SW480 (cell line): ENCODE measurements at regions not wholly inside any gene's neighbourhood (a gene's known extent, or its start where the extent isn't known, plus 50 kb on each side); places are given as distances from the start of the nearest gene placed in this dataset.
"Not testable (repeated sequence)": the region's sequence is repeated elsewhere in the genome, so short reads cannot be mapped to it uniquely, and the experiment has no call there.

Source experiments
- DNase-seq: peaks from one replicate; pipeline ENCODE4 v3.0.0-alpha.2; 2016; ENCODE audit warnings: low spot score

DNA sequence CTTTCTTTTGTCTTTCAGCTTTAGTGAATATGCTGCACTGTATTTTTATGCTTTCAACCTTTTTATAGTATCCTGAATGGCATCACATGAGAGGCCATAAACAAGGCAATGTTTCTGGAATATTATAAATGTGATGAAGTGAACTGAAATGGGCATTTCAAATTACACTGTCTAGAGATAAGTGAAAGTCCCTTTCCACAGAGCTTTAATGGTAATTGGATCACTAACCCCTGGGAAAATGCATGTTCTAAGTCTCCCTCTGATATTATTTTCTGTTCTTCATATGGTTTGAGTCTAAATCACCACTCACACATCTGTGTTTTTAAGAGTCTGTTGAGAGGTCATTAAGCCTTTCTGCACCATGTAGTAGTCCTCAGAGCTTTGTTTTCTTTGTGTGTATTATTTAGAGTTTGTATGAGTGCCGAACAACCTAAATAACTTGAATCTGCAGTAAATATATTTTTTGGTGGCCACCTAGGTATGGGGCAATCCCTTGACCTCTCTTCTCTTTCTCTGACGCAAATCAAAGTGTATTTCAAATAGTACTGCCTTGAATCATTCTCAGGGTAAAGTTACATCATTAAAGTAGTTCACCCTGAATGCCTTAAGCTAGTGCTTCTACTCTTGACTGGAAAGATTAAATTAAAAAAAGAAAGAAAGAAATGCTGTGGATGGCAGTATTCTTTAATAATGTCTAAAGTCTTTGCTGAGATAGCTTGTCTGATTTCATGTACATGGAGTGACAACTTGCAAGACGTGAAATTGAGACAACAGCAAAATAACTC is 1931.0 kb upstream of the CDH6 start:
- DNase-seq: no peak

- DNase-seq: no peak
Observed at GRCh38 chr5:29261213-29261612, 1932.3 kb upstream of the CDH6 start.

GRCh38 chr5:29252390-29252789 is 1941.1 kb upstream of the CDH6 start:
- no peak for DNase-seq

DNA sequence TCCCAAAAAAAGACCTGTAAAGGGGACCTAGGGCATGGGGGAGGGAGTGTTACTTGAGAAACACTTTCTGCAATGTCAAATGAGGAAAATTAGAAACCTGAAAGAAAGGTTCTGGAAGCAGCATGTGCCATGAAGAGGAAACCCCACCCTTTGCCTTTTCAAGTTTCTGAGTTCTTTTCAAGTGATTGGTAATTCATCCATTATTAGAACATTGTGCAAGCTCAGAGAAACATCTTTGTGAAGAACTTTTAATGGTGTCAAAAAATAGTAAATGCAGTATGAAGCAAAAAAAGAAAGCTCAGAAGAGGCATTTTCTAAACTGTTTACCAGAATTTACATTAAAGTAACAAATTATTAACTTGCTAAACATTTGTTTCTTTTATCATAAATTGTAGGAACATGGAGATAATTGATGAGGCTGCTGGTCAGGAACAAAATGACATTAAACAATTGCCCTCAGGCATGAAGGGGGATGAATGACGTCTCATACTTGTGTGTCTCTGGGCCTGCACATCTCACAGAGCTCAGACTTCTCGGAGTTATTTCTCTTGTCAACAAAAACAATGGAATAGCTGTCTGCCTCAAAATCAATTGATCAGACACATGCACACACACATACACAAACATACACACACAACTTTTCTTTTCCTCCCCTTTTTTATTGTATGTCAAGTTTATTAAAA is 1946.0 kb upstream of the CDH6 start:
- DNase-seq: no peak

- no peak for DNase-seq
Observed at GRCh38 chr5:29240379-29240778, 1953.1 kb upstream of the CDH6 start.

GRCh38 chr5:29239606-29240005 is 1953.9 kb upstream of the CDH6 start:
- no peak for DNase-seq

DNA sequence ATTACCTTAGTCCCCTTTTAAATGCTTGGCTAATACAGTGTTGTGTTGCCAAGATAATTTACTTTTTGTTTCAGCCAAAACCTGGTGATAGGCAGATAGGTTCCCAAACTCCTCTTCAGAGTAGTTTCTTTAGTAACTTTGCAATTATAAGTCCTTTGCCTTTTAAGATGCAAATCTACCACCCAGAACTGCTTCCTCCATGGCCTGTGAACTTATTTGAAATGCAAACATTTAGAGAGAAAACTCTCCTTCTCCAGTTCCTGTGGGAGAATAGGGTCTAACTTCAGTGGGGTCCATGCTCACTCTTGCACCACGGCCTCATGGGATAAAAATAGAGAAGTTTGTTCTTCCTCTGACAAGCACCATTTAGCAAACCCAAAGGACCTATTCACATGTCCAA is 1955.4 kb upstream of the CDH6 start:
- no peak for DNase-seq

DNA sequence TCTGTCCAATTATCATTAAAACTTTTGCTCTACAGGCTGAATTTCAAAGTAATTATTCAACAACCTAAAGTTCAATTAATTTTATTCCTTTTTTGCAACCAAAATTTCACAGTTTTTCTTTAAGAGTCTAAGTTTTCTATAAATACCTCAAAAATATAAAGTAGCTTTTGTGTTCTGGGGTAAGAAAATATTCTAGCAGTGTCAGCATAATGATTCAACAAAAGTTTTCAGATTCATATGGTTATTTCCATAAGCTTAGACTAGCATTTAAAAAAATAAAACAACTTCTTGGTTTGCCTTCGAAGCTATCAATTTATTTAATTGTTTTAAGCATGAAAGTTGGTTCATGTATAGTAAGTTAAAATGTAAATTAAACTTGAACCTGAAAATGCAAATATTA is 1962.3 kb upstream of the CDH6 start:
- DNase-seq: no peak

DNA sequence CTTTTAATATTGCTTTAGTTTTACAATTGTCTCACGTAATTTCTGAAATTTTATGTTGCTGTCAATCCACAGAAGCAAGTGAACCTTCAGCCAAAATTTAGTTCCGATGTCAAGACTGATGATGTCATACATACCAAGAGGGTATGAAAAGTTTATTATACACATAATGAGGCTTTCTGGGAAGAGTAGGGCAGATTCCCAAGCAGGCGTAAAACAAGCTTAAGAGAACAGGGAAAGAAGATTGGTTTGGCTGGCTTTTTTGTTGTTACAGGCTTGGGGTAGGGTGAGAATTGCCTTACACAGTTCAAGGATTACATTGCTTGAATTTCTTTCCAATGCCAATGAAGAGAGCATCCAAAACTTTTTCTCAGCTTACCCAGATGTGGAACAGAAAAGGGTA is 1962.9 kb upstream of the CDH6 start:
- no peak for DNase-seq

DNA sequence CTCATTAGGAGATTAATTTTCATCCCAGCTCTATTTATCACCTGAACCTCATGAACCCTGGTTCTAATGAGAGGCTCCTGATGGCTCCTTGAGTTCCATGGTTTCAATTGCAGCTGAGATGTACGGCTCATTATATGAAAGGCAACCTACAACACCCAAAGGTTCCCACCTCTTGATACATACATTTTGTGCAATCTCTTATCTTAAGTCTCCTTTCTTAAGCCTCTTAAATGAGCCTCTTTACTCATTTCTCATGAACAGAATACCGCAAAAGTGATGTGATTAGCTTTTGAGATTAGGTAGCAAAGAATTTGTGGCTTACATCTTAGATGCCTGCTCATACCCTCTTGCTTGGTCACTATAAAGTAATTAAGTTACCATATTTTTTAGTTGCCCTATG is 1964.0 kb upstream of the CDH6 start:
- DNase-seq: no peak

GRCh38 chr5:29218138-29218537 is 1975.3 kb upstream of the CDH6 start:
- DNase-seq: no peak

GRCh38 chr5:29214839-29215238 is 1978.6 kb upstream of the CDH6 start:
- DNase-seq: no peak

DNA sequence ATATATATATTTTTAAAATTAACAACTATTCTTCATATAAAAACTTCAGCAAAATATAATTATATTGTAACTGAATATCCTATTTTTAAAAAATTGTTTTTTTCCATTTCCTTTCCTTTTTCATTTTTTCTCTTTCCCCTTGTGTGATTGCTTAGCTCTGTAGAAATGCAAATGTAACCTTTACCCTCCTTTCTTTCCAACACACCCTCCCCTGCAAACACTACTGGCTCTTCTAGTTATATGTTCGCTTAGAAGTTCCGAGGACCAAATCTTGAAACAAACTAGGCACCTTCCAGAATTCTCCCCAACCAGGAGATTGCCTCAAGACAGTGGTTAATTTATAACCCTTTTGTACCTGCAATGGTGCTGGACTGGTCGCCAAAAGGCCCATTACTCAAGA is 1980.0 kb upstream of the CDH6 start:
- DNase-seq: no peak

- DNase-seq: no peak
Observed at GRCh38 chr5:29208024-29208423, 1985.5 kb upstream of the CDH6 start.

- DNase-seq: no peak
Observed at GRCh38 chr5:29203049-29203448, 1990.4 kb upstream of the CDH6 start.

- DNase-seq: no peak
Observed at GRCh38 chr5:29197631-29198454, 1995.6 kb upstream of the CDH6 start.

- no peak for DNase-seq
Observed at GRCh38 chr5:29193972-29194371, 1999.5 kb upstream of the CDH6 start.

DNA sequence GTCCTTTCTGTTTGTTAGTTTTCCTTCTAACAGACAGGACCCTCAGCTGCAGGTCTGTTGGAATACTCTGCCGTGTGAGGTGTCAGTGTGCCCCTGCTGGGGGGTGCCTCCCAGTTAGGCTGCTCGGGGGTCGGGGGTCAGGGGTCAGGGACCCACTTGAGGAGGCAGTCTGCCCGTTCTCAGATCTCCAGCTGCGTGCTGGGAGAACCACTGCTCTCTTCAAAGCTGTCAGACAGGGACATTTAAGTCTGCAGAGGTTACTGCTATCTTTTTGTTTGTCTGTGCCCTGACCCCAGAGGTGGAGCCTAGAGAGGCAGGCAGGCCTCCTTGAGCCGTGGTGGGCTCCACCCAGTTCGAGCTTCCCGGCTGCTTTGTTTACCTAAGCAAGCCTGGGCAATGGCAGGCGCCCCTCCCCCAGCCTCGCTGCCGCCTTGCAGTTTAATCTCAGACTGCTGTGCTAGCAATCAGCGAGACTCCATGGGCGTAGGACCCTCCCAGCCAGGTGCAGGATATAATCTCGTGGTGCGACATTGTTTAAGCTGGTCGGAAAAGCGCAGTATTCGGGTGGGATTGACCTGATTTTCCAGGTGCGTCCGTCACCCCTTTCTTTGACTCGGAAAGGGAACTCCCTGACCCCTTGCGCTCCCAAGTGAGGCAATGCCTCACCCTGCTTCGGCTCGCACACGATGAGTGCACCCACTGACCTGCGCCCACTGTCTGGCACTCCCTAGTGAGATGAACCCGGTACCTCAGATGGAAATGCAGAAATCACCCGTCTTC is 2002.0 kb upstream of the CDH6 start:
- not testable (repeated sequence) for DNase-seq

GRCh38 chr5:29190398-29190797 is 2003.1 kb upstream of the CDH6 start:
- not testable (repeated sequence) for DNase-seq

DNA sequence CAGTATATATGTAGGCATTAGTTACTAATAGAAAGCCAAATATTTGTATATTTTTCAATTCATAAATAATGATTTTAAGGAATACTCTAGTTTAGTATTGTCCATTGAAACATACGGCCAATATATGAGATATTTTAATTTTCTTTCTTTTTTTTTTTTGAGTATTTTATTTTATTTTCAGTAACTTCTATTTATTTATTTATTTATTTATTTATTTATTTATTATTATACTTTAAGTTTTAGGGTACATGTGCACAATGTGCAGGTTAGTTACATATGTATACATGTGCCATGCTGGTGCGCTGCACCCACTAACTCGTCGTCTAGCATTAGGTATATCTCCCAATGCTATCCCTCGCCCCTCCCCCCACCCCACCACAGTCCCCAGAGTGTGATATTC is 2007.1 kb upstream of the CDH6 start:
- DNase-seq: not testable (repeated sequence)

DNA sequence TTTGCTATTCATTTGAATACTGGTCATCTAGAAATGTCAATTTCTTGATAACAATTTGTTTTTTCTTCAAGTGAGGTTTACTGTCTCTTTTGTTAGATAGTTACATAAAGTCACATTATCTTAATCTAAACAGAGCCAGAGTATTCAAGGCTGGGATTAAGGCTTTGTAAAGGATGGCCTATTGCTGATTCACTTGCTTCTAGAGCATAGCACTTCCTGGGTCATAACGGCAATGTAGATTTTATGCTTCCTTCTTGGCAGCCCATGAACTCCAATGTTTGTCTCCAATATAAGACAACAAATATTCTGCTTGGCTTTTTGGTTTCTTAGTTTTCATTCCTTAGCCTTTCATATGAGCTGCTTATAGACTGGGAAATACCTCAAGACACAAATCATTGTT is 2007.9 kb upstream of the CDH6 start:
- DNase-seq: no peak

- DNase-seq: no peak
Observed at GRCh38 chr5:29175774-29176173, 2017.7 kb upstream of the CDH6 start.
